ENCODE measurements at regions not wholly inside any gene's neighbourhood (a gene's known extent, or its start where the extent isn't known, plus 50 kb on each side); places are given as distances from the start of the nearest gene placed in this dataset.
"Not testable (repeated sequence)": the region's sequence is repeated elsewhere in the genome, so short reads cannot be mapped to it uniquely, and the experiment has no call there.

DNA sequence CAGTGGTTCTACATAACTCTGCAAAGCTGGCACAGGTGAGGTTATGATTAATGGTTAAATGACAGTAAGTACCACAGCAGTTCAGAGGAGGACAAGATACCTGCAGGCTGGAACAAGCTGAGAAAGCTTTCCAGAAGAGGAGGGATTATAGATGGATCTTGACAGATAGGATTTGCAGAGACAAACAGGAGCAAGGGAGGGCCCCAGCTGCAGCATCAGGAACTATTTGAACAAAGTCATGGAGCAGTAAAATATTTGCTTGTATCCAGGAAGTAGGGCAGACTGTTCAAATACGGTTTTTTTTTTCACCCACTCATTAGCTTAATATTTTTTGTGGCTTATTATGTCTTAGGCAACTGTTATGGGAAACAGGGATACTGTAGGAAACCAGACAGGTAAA, 144.4 kb upstream of the MAN1A1 start:
- H2AFZ ChIP-seq (ENCODE audit: low read depth): no peak overlapping the region
- no peaks in the 10 kb centered on the region for H3K36me3 ChIP-seq (replicated peaks in 1 of 2; ENCODE audit: control insufficient read depth in 1 of 2, insufficient read depth in 2 of 2, low read length in 1 of 2)
- no peaks in the 10 kb centered on the region for H3K9me3 ChIP-seq
- H3K4me3 ChIP-seq (ENCODE audit: low read depth in 2 of 2, low read length in 1 of 2): no peak overlapping the region
- no peaks in the 10 kb centered on the region for H3K79me2 ChIP-seq (ENCODE audit: insufficient read depth)
- no peaks in the 10 kb centered on the region for H3K27me3 ChIP-seq (ENCODE audit: insufficient read depth)
- DNase-seq: no peak
- no peaks in the 10 kb centered on the region for H3K9me2 ChIP-seq
- ChIA-PET CTCF (interaction anchor here (0.9 kb wide), 2 partner anchors 19 to 345 kb away, joined by 3 read pairs; no protein-coding TSS in a partner anchor), POLR2A (no interaction called here)
- H3K4me2 ChIP-seq: no peak overlapping the region
- H4K20me1 ChIP-seq (ENCODE audit: insufficient read depth): no peaks in the 10 kb centered on the region
- H3F3A ChIP-seq (replicated peaks; ENCODE audit: insufficient read depth): no peaks in the 10 kb centered on the region
- H3K4me1 ChIP-seq (ENCODE audit: control insufficient read depth in 1 of 2, insufficient read depth in 2 of 2, low read depth in 1 of 2, low read length in 1 of 2): peaks cover 0 to 6% of the 10 kb centered on the region in 2 experiments; a peak in 2 of 4 replicates
- 19% methylated on average over 1 of the region's 1 CpG for WGBS (ENCODE audit: low lambda C conversion rate)
- H3K27ac ChIP-seq (ENCODE audit: low read depth in 2 of 2, low read length in 1 of 2): no peak overlapping the region
- TF ChIP-seq MXI1 (IDR thresholded peaks at IDR 0.05; ENCODE audit: low read depth, low read length): no peak
- TF ChIP-seq, protein P1, sequence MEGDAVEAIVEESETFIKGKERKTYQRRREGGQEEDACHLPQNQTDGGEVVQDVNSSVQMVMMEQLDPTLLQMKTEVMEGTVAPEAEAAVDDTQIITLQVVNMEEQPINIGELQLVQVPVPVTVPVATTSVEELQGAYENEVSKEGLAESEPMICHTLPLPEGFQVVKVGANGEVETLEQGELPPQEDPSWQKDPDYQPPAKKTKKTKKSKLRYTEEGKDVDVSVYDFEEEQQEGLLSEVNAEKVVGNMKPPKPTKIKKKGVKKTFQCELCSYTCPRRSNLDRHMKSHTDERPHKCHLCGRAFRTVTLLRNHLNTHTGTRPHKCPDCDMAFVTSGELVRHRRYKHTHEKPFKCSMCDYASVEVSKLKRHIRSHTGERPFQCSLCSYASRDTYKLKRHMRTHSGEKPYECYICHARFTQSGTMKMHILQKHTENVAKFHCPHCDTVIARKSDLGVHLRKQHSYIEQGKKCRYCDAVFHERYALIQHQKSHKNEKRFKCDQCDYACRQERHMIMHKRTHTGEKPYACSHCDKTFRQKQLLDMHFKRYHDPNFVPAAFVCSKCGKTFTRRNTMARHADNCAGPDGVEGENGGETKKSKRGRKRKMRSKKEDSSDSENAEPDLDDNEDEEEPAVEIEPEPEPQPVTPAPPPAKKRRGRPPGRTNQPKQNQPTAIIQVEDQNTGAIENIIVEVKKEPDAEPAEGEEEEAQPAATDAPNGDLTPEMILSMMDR (IDR thresholded peaks at IDR 0.05): no peak
- no peak for TF ChIP-seq ELF1 (IDR thresholded peaks at IDR 0.05)
- TF ChIP-seq TCF12 (IDR thresholded peaks at IDR 0.05): no peak
- no peak for TF ChIP-seq JUND (IDR thresholded peaks at IDR 0.05)
- no peak for TF ChIP-seq GABPA (IDR thresholded peaks at IDR 0.05; ENCODE audit: low read depth)
- no peak for TF ChIP-seq FOXJ3 (CRISPR knock-in tag; IDR thresholded peaks at IDR 0.05)
- TF ChIP-seq, protein P2, sequence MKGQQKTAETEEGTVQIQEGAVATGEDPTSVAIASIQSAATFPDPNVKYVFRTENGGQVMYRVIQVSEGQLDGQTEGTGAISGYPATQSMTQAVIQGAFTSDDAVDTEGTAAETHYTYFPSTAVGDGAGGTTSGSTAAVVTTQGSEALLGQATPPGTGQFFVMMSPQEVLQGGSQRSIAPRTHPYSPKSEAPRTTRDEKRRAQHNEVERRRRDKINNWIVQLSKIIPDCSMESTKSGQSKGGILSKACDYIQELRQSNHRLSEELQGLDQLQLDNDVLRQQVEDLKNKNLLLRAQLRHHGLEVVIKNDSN (IDR thresholded peaks at IDR 0.05; ENCODE audit: borderline replicate concordance, low read depth): no peak
- no peak for TF ChIP-seq SIN3A (IDR thresholded peaks at IDR 0.05; ENCODE audit: borderline replicate concordance, low read depth, low read length)
- no peak for TF ChIP-seq EZH2phosphoT487 (IDR thresholded peaks at IDR 0.05; ENCODE audit: borderline replicate concordance, low read depth)
- TF ChIP-seq TEAD4 (IDR thresholded peaks at IDR 0.05; ENCODE audit: borderline replicate concordance, insufficient read depth): no peak
- TF ChIP-seq, protein P3, sequence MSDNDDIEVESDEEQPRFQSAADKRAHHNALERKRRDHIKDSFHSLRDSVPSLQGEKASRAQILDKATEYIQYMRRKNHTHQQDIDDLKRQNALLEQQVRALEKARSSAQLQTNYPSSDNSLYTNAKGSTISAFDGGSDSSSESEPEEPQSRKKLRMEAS (IDR thresholded peaks at IDR 0.05; ENCODE audit: low read depth): no peak
- no peak for TF ChIP-seq FOSL2 (IDR thresholded peaks at IDR 0.05; ENCODE audit: borderline replicate concordance, low read depth)
- TF ChIP-seq TAF1 (IDR thresholded peaks at IDR 0.05; ENCODE audit: borderline replicate concordance, low read depth, low read length): no peak
- no peak overlapping the region for H3K9ac ChIP-seq

DNA sequence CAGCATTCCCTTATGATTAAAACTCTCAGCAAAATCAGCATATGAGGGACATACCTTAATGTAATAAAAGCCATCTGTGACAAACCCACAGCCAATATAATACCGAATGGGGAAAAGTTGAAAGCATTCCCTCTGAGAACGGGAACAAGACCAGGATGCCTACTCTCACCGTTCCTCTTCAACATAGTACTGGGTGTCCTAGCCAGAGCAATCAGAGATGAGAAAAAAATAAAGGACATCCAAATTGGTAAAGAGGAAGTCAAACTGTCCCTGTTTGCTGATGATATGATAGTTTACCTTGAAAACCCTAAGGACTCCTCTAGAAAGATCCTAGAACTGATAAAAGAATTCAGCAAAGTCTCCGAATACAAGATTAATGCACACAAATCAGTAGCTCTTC, 141.6 kb upstream of the MAN1A1 start:
- WGBS (ENCODE audit: low lambda C conversion rate): 73% methylated on average over 4 of the region's 4 CpGs
- H3K36me3 ChIP-seq (replicated peaks in 1 of 2; ENCODE audit: control insufficient read depth in 1 of 2, insufficient read depth in 2 of 2, low read length in 1 of 2); POLR2A ChIA-PET; H3F3A ChIP-seq (replicated peaks; ENCODE audit: insufficient read depth); H3K4me2 ChIP-seq; H3K79me2 ChIP-seq (ENCODE audit: insufficient read depth); H3K9me2 ChIP-seq; H2AFZ ChIP-seq (ENCODE audit: low read depth); H4K20me1 ChIP-seq (ENCODE audit: insufficient read depth); H3K4me3 ChIP-seq (ENCODE audit: low read depth in 2 of 2, low read length in 1 of 2); H3K9me3 ChIP-seq; H3K27me3 ChIP-seq (ENCODE audit: insufficient read depth); H3K4me1 ChIP-seq (ENCODE audit: control insufficient read depth in 1 of 2, insufficient read depth in 2 of 2, low read depth in 1 of 2, low read length in 1 of 2); H3K27ac ChIP-seq (ENCODE audit: low read depth in 2 of 2, low read length in 1 of 2); DNase-seq; H3K9ac ChIP-seq: not testable (repeated sequence)
- CTCF ChIA-PET: interaction anchor here (1.2 kb wide), 1 partner anchor 293 kb away, joined by 3 read pairs; no protein-coding TSS in a partner anchor

DNA sequence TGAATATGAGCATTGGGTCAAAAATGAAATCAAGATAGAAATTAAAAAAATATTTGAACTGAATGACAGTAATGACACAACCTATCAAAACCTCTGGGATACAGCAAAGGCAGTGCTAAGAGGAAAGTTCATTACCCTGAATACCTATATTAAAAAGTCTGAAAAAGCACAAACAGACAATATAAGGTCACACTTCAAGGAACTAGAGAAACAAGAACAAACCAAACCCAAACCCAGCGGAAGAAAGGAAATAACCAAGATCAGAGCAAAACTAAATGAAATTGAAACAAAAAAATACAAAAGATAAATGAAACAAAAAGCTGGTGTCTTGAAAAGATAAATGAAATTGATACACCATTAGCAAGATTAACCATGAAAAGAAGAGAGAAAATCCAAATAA, 140.5 kb upstream of the MAN1A1 start:
- H3K9me3 ChIP-seq, POLR2A ChIA-PET: not testable (repeated sequence)
- CTCF ChIA-PET: interaction anchor here (1.2 kb wide), 1 partner anchor 292 kb away, joined by 3 read pairs; no protein-coding TSS in a partner anchor

More for the DNA sequence above, 140.5 kb upstream of the MAN1A1 start:
- H3K79me2 ChIP-seq (ENCODE audit: insufficient read depth); DNase-seq; H3K9me2 ChIP-seq; H3K4me1 ChIP-seq (ENCODE audit: control insufficient read depth in 1 of 2, insufficient read depth in 2 of 2, low read depth in 1 of 2, low read length in 1 of 2); H2AFZ ChIP-seq (ENCODE audit: low read depth); H3K27me3 ChIP-seq (ENCODE audit: insufficient read depth); H3K4me3 ChIP-seq (ENCODE audit: low read depth in 2 of 2, low read length in 1 of 2); H3F3A ChIP-seq (replicated peaks; ENCODE audit: insufficient read depth); H3K36me3 ChIP-seq (replicated peaks in 1 of 2; ENCODE audit: control insufficient read depth in 1 of 2, insufficient read depth in 2 of 2, low read length in 1 of 2); H4K20me1 ChIP-seq (ENCODE audit: insufficient read depth); H3K4me2 ChIP-seq; H3K27ac ChIP-seq (ENCODE audit: low read depth in 2 of 2, low read length in 1 of 2); H3K9ac ChIP-seq: not testable (repeated sequence)
- WGBS (ENCODE audit: low lambda C conversion rate): 93% methylated on average over 1 of the region's 1 CpG
